WERI-Rb-1 (cell line): ENCODE measurements at regions not wholly inside any gene's neighbourhood (a gene's known extent, or its start where the extent isn't known, plus 50 kb on each side); places are given as distances from the start of the nearest gene placed in this dataset.

Experiments
- DNase-seq: peaks from one replicate; pipeline ENCODE4 v3.0.0-alpha.2; 2020
- H3K27ac ChIP-seq: fragments of 250-450 bp; sonication (Bioruptor Pico); 2 replicates; pipeline ENCODE4 v1.5.1; 2020; ENCODE audit warnings: mild to moderate bottlenecking, moderate library complexity
- H3K27me3 ChIP-seq: fragments of 250-450 bp; sonication (Bioruptor Pico); 2 replicates; pipeline ENCODE4 v1.5.1; 2021; ENCODE audit warnings: mild to moderate bottlenecking, low read depth, moderate library complexity; ENCODE audit not compliant: insufficient read depth, severe bottlenecking
- H3K36me3 ChIP-seq: fragments of 250-450 bp; sonication (Bioruptor Pico); 2 replicates; pipeline ENCODE4 v1.5.1; 2020; ENCODE audit warnings: mild to moderate bottlenecking, moderate library complexity
- H3K4me3 ChIP-seq: 2 replicates; pipeline ENCODE4 v1.5.1; 2011; ENCODE audit warnings: low read depth, mild to moderate bottlenecking, control low read depth, low read length
- H3K9me3 ChIP-seq: fragments of 250-450 bp; sonication (Bioruptor Pico); 2 replicates; pipeline ENCODE4 v1.5.1; 2021; ENCODE audit warnings: mild to moderate bottlenecking, moderate library complexity; ENCODE audit not compliant: severe bottlenecking
- CTCF ChIP-seq: IDR thresholded peaks from 2 replicates; pipeline ENCODE4 v1.5.1; 2011; ENCODE audit warnings: low read depth, mild to moderate bottlenecking, control low read depth, inconsistent platforms, low read length

DNA sequence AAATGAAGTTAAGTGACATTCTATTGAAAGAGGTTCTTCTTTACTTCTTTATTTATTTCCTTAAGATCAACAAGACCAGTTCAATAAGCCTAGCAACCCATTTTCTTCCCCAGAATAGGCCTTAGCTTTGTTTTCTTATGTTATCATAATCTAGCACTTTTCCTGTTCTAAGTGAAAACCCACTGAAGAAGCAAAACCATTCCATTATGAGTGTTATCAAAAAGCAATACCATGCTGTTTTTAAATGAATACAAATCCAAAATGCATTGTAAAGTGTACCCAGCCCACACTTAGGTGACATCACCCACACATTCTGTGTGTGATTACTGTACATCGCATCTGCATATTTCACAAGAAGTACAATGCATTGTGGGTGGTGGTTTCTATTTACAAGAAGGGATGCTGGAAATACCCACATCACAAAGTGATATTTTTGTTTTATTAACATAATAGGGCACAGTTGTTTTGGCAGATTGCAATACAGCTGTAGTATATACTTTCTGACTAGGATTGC is 679.5 kb downstream of the KCNJ3 start:
- H3K27ac ChIP-seq: no peak overlapping the region
- no peak for DNase-seq
- TF ChIP-seq CTCF: no peak

GRCh38 chr2:155377266-155377680 is 678.8 kb downstream of the KCNJ3 start:
- Histone ChIP-seq H3K36me3 (no peaks in the 10 kb centered on the region), H3K27me3 (no peaks in the 10 kb centered on the region), H3K9me3 (no peaks in the 10 kb centered on the region), H3K4me3 (no peak overlapping the region), H3K27ac (no peak overlapping the region)
- TF ChIP-seq CTCF: no peak
- DNase-seq: no peak

More for the DNA sequence above, 679.5 kb downstream of the KCNJ3 start:
- Histone ChIP-seq H3K27me3 (no peaks in the 10 kb centered on the region), H3K4me3 (no peak overlapping the region), H3K9me3 (no peaks in the 10 kb centered on the region), H3K36me3 (no peaks in the 10 kb centered on the region)

- Histone ChIP-seq H3K27ac (no peak overlapping the region), H3K4me3 (no peak overlapping the region), H3K27me3 (no peaks in the 10 kb centered on the region), H3K36me3 (no peaks in the 10 kb centered on the region), H3K9me3 (no peaks in the 10 kb centered on the region)
- DNase-seq: no peak
- TF ChIP-seq CTCF: no peak
Measured at GRCh38 chr2:155372969-155373368, 674.5 kb downstream of the KCNJ3 start.

GRCh38 chr2:155368934-155369333 is 670.4 kb downstream of the KCNJ3 start:
- Histone ChIP-seq H3K27ac (no peak overlapping the region), H3K27me3 (no peaks in the 10 kb centered on the region), H3K9me3 (no peaks in the 10 kb centered on the region), H3K4me3 (no peak overlapping the region), H3K36me3 (no peaks in the 10 kb centered on the region)
- no peak for TF ChIP-seq CTCF
- DNase-seq: no peak

DNA sequence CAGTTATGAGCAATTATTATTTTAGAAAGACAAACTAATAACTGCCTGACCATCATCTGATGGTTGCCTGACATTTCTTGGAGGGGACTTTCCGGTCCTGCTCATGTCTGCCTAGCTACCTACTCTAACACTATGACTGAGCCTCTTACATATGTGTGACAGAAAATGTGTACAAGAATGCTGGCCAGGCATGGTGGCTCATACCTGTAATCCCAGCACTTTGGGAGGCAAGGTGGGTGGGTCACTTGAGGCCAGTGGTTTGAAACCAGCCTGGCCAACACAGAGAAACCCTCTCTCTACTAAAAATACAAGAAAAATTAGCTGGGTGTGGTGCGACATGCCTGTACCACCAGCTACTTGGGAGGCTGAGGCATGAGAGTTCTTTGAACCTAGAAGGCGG is 666.3 kb downstream of the KCNJ3 start:
- Histone ChIP-seq H3K9me3 (no peaks in the 10 kb centered on the region), H3K36me3 (no peaks in the 10 kb centered on the region), H3K27me3 (no peaks in the 10 kb centered on the region), H3K4me3 (no peak overlapping the region), H3K27ac (no peak overlapping the region)
- no peak for DNase-seq
- TF ChIP-seq CTCF: no peak

DNA sequence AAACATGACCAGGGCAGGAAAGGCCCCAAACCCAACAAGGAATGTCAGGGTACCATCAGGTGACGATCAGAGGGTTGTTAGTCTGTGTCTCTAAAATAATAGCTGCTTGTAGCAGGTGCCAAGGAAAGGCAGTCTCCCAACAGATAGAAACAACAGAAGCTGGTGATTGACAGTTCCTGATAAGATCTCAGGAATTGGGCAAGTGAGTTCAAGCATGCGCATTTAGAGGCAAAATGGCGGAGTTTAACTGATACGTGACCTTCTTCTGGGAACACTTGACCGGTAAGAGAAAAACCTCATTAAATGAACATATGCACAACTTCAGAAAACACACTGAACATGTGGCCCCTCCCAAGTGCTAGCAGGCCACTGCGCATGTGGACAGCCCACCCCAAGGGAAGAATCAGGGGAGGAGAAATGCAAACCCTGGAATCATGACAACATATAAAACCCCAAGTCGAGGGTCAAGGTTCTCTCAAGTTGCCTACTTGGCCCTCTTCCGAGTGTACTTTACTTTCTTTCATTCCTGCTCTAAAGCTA is 664.9 kb downstream of the KCNJ3 start:
- Histone ChIP-seq H3K36me3 (no peaks in the 10 kb centered on the region), H3K27me3 (no peaks in the 10 kb centered on the region), H3K9me3 (no peaks in the 10 kb centered on the region), H3K4me3 (no peak overlapping the region), H3K27ac (no peak overlapping the region)
- no peak for TF ChIP-seq CTCF
- DNase-seq: no peak
